ENCODE measurements at regions not wholly inside any gene's neighbourhood (a gene's known extent, or its start where the extent isn't known, plus 50 kb on each side); places are given as distances from the start of the nearest gene placed in this dataset.
"Not testable (repeated sequence)": the region's sequence is repeated elsewhere in the genome, so short reads cannot be mapped to it uniquely, and the experiment has no call there.

- Mint-ChIP-seq H3K4me3 (ENCODE audit: low read depth) (no peak overlapping the region), H3K36me3 (ENCODE audit: low read depth) (no peaks in the 10 kb centered on the region), H3K27me3 (ENCODE audit: low read depth) (no peaks in the 10 kb centered on the region), H3K27ac (no peak overlapping the region), H3K9me3 (no peaks in the 10 kb centered on the region), H3K4me1 (ENCODE audit: low read depth) (no peaks in the 10 kb centered on the region)
- intact Hi-C loops (cut with micrococcal nuclease), result no loop called here
- DNase-seq (ENCODE audit: low spot score), result no peak
Observed at GRCh38 chr18:68219274-68219673, 495.6 kb downstream of the TMX3 start.

GRCh38 chr18:68215931-68216330 is 499.0 kb downstream of the TMX3 start:
- no peak overlapping the region for H3K27ac Mint-ChIP-seq

GRCh38 chr18:68186039-68186438 is 528.9 kb downstream of the TMX3 start:
- H3K4me1 Mint-ChIP-seq (ENCODE audit: low read depth), result no peaks in the 10 kb centered on the region
- H3K9me3 Mint-ChIP-seq, result no peaks in the 10 kb centered on the region
- intact Hi-C loops (cut with micrococcal nuclease), result no loop called here
- H3K4me3 Mint-ChIP-seq (ENCODE audit: low read depth), result no peak overlapping the region
- H3K27me3 Mint-ChIP-seq (ENCODE audit: low read depth), result no peaks in the 10 kb centered on the region
- H3K36me3 Mint-ChIP-seq (ENCODE audit: low read depth), result no peaks in the 10 kb centered on the region
- no peak for DNase-seq (ENCODE audit: low spot score)
- H3K27ac Mint-ChIP-seq, result no peak overlapping the region

More at GRCh38 chr18:68215931-68216330, 499.0 kb downstream of the TMX3 start:
- no peak overlapping the region for H3K4me3 Mint-ChIP-seq (ENCODE audit: low read depth)
- no peaks in the 10 kb centered on the region for H3K9me3 Mint-ChIP-seq
- H3K27me3 Mint-ChIP-seq (ENCODE audit: low read depth), result no peaks in the 10 kb centered on the region
- intact Hi-C loops (cut with micrococcal nuclease), result no loop called here
- no peaks in the 10 kb centered on the region for H3K4me1 Mint-ChIP-seq (ENCODE audit: low read depth)
- DNase-seq (ENCODE audit: low spot score), result no peak
- no peaks in the 10 kb centered on the region for H3K36me3 Mint-ChIP-seq (ENCODE audit: low read depth)

GRCh38 chr18:68181956-68182355 is 533.0 kb downstream of the TMX3 start:
- H3K36me3 Mint-ChIP-seq (ENCODE audit: low read depth), result no peaks in the 10 kb centered on the region
- no peak for DNase-seq (ENCODE audit: low spot score)
- no peak overlapping the region for H3K27ac Mint-ChIP-seq
- no peaks in the 10 kb centered on the region for H3K4me1 Mint-ChIP-seq (ENCODE audit: low read depth)
- H3K27me3 Mint-ChIP-seq (ENCODE audit: low read depth), result no peaks in the 10 kb centered on the region
- no peaks in the 10 kb centered on the region for H3K9me3 Mint-ChIP-seq
- H3K4me3 Mint-ChIP-seq (ENCODE audit: low read depth), result no peak overlapping the region
- intact Hi-C loops (cut with micrococcal nuclease), result no loop called here

- no peaks in the 10 kb centered on the region for H3K4me1 Mint-ChIP-seq (ENCODE audit: low read depth)
- intact Hi-C loops (cut with micrococcal nuclease), result no loop called here
- H3K36me3 Mint-ChIP-seq (ENCODE audit: low read depth), result no peaks in the 10 kb centered on the region
- H3K27me3 Mint-ChIP-seq (ENCODE audit: low read depth), result no peaks in the 10 kb centered on the region
- no peak overlapping the region for H3K27ac Mint-ChIP-seq
- H3K9me3 Mint-ChIP-seq, result no peaks in the 10 kb centered on the region
- no peak overlapping the region for H3K4me3 Mint-ChIP-seq (ENCODE audit: low read depth)
- no peak for DNase-seq (ENCODE audit: low spot score)
Observed at GRCh38 chr18:68179811-68180210, 535.1 kb downstream of the TMX3 start.

GRCh38 chr18:68178921-68179320 is 536.0 kb downstream of the TMX3 start:
- H3K27ac Mint-ChIP-seq, result no peak overlapping the region
- H3K36me3 Mint-ChIP-seq (ENCODE audit: low read depth), result no peaks in the 10 kb centered on the region
- H3K9me3 Mint-ChIP-seq, result no peaks in the 10 kb centered on the region
- intact Hi-C loops (cut with micrococcal nuclease), result no loop called here
- H3K27me3 Mint-ChIP-seq (ENCODE audit: low read depth), result no peaks in the 10 kb centered on the region
- no peaks in the 10 kb centered on the region for H3K4me1 Mint-ChIP-seq (ENCODE audit: low read depth)
- no peak overlapping the region for H3K4me3 Mint-ChIP-seq (ENCODE audit: low read depth)
- no peak for DNase-seq (ENCODE audit: low spot score)

GRCh38 chr18:68177807-68178702 is 536.9 kb downstream of the TMX3 start:
- no peaks in the 10 kb centered on the region for H3K4me1 Mint-ChIP-seq (ENCODE audit: low read depth)
- DNase-seq (ENCODE audit: low spot score), result no peak
- intact Hi-C loops (cut with micrococcal nuclease), result no loop called here

GRCh38 chr18:68176901-68177300 is 538.0 kb downstream of the TMX3 start:
- Mint-ChIP-seq H3K27me3 (ENCODE audit: low read depth) (no peaks in the 10 kb centered on the region), H3K36me3 (ENCODE audit: low read depth) (no peaks in the 10 kb centered on the region), H3K4me3 (ENCODE audit: low read depth) (no peak overlapping the region), H3K9me3 (no peaks in the 10 kb centered on the region), H3K4me1 (ENCODE audit: low read depth) (no peaks in the 10 kb centered on the region), H3K27ac (no peak overlapping the region)
- intact Hi-C loops (cut with micrococcal nuclease), result no loop called here
- DNase-seq (ENCODE audit: low spot score), result no peak

More at GRCh38 chr18:68177807-68178702, 536.9 kb downstream of the TMX3 start:
- no peaks in the 10 kb centered on the region for H3K36me3 Mint-ChIP-seq (ENCODE audit: low read depth)
- H3K27ac Mint-ChIP-seq, result no peak overlapping the region
- H3K4me3 Mint-ChIP-seq (ENCODE audit: low read depth), result no peak overlapping the region
- no peaks in the 10 kb centered on the region for H3K9me3 Mint-ChIP-seq
- no peaks in the 10 kb centered on the region for H3K27me3 Mint-ChIP-seq (ENCODE audit: low read depth)

- intact Hi-C loops (cut with micrococcal nuclease), result no loop called here
- no peaks in the 10 kb centered on the region for H3K27me3 Mint-ChIP-seq (ENCODE audit: low read depth)
- H3K9me3 Mint-ChIP-seq, result no peaks in the 10 kb centered on the region
- H3K4me3 Mint-ChIP-seq (ENCODE audit: low read depth), result no peak overlapping the region
- H3K36me3 Mint-ChIP-seq (ENCODE audit: low read depth), result no peaks in the 10 kb centered on the region
- no peak for DNase-seq (ENCODE audit: low spot score)
- no peaks in the 10 kb centered on the region for H3K4me1 Mint-ChIP-seq (ENCODE audit: low read depth)
- H3K27ac Mint-ChIP-seq, result no peak overlapping the region
Observed at GRCh38 chr18:68172842-68173549, 541.9 kb downstream of the TMX3 start.

- Mint-ChIP-seq H3K4me3 (ENCODE audit: low read depth) (no peak overlapping the region), H3K9me3 (peaks cover under 1% of the 10 kb centered on the region), H3K4me1 (ENCODE audit: low read depth) (no peaks in the 10 kb centered on the region), H3K27me3 (ENCODE audit: low read depth) (no peaks in the 10 kb centered on the region), H3K27ac (no peak overlapping the region), H3K36me3 (ENCODE audit: low read depth) (no peaks in the 10 kb centered on the region)
- intact Hi-C loops (cut with micrococcal nuclease), result no loop called here
- no peak for DNase-seq (ENCODE audit: low spot score)
Observed at GRCh38 chr18:68164909-68165308, 550.0 kb downstream of the TMX3 start.

- H3K36me3 Mint-ChIP-seq (ENCODE audit: low read depth); H3K4me3 Mint-ChIP-seq (ENCODE audit: low read depth); DNase-seq (ENCODE audit: low spot score); intact Hi-C loops (cut with micrococcal nuclease); H3K9me3 Mint-ChIP-seq; H3K4me1 Mint-ChIP-seq (ENCODE audit: low read depth); H3K27ac Mint-ChIP-seq; H3K27me3 Mint-ChIP-seq (ENCODE audit: low read depth): not testable (repeated sequence)
Observed at GRCh38 chr18:68153821-68154220, 561.1 kb downstream of the TMX3 start.

- H3K27me3 Mint-ChIP-seq (ENCODE audit: low read depth), result no peaks in the 10 kb centered on the region
- DNase-seq (ENCODE audit: low spot score), result no peak
Observed at GRCh38 chr18:68152770-68153169, 562.1 kb downstream of the TMX3 start.

GRCh38 chr18:68150961-68151360 is 563.9 kb downstream of the TMX3 start:
- intact Hi-C loops (cut with micrococcal nuclease), result no loop called here
- no peak overlapping the region for H3K4me3 Mint-ChIP-seq (ENCODE audit: low read depth)
- no peaks in the 10 kb centered on the region for H3K9me3 Mint-ChIP-seq
- DNase-seq (ENCODE audit: low spot score), result no peak
- no peaks in the 10 kb centered on the region for H3K36me3 Mint-ChIP-seq (ENCODE audit: low read depth)
- no peak overlapping the region for H3K27ac Mint-ChIP-seq
- H3K27me3 Mint-ChIP-seq (ENCODE audit: low read depth), result no peaks in the 10 kb centered on the region
- no peaks in the 10 kb centered on the region for H3K4me1 Mint-ChIP-seq (ENCODE audit: low read depth)

More at GRCh38 chr18:68152770-68153169, 562.1 kb downstream of the TMX3 start:
- no peak overlapping the region for H3K4me3 Mint-ChIP-seq (ENCODE audit: low read depth)
- H3K9me3 Mint-ChIP-seq, result no peaks in the 10 kb centered on the region
- H3K36me3 Mint-ChIP-seq (ENCODE audit: low read depth), result no peaks in the 10 kb centered on the region
- no peak overlapping the region for H3K27ac Mint-ChIP-seq
- intact Hi-C loops (cut with micrococcal nuclease), result no loop called here
- H3K4me1 Mint-ChIP-seq (ENCODE audit: low read depth), result no peaks in the 10 kb centered on the region

All from activated T-helper 2 cell treated with anti-CD3 and anti-CD28 coated beads, Interferon-gamma antibody, Interleukin-2, Interleukin-4, amounts not matched to agents 10 μg/mL and 5 μg/mL and 100 μg/mL, durations not matched to agents 14 hours and 24 hours and 36 hours (primary cell).